Right kidney (tissue), 1 donor: ENCODE measurements at regions not wholly inside any gene's neighbourhood (a gene's known extent, or its start where the extent isn't known, plus 50 kb on each side); places are given as distances from the start of the nearest gene placed in this dataset.
"Not testable (repeated sequence)": the region's sequence is repeated elsewhere in the genome, so short reads cannot be mapped to it uniquely, and the experiment has no call there.

ENCODE experiments used
- DNase-seq: peaks from one replicate; pipeline ENCODE4 v3.0.0-alpha.2; 2016

DNA sequence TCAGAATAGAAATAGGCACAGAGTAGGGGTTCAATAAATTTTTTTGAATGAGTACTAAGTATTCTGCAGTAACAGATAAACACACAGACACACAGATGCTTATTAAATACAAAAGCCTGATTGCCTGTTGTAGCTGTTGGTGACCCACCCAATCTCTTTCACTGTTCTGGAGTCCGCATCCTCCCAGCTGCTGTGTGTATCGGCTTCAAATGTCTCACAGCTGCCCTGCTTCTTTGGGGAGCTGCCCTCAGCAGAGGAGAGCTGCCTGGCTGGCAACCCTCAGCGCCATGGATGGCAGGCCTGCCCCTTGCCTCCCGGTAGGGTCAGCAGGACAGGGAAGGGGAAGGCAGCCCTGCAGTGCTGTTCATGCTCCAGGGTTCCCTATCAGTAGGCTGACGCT lies 50.5 kb upstream of the PRNP start:
- DNase-seq, result no peak

- DNase-seq, result no peak
These were observed 50.9 kb upstream of the PRNP start for GRCh38 chr20:4635342-4635741.

GRCh38 chr20:4633780-4634179 lies 52.5 kb upstream of the PRNP start:
- DNase-seq, result no peak

DNA sequence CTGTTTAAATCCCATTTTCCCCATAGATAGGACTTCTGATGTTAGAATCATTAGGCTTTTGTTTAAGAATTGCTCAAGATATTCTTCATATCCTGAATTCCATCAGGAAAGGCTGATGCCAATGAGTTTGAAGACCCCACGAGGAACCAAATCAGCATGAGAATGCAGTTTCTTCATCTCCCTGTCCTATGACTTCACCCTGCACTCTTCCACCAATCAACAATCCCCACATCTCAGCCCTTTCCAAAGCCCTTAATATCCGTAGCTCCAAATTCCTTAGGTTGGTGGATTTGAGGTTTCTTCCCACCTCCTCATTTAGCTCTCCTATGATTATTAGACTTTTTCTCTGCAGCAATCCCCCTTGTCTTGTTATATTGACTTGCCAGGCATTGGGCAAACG lies 52.9 kb upstream of the PRNP start:
- no peak for DNase-seq

GRCh38 chr20:4632876-4633275 lies 53.4 kb upstream of the PRNP start:
- DNase-seq, result no peak

DNA sequence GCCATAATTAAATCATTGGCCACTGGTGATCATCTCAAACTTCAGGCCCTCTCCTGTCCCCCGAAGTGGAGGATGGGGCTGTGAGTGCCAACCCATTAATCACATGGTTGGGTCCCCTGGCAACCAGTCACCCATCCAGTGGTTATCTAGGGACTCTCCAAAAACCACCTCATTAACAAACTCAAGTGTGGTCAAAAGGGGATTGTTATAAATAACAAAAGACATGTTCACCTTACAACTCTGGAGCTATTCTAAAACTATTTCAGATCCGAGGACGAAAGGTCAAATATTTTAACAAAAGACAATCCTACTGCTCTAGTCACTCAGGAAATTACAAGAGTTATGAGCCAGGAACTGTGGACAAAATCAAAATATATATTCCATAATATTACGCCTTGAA lies 60.0 kb upstream of the PRNP start:
- no peak for DNase-seq

GRCh38 chr20:4625687-4626086 lies 60.6 kb upstream of the PRNP start:
- no peak for DNase-seq

DNA sequence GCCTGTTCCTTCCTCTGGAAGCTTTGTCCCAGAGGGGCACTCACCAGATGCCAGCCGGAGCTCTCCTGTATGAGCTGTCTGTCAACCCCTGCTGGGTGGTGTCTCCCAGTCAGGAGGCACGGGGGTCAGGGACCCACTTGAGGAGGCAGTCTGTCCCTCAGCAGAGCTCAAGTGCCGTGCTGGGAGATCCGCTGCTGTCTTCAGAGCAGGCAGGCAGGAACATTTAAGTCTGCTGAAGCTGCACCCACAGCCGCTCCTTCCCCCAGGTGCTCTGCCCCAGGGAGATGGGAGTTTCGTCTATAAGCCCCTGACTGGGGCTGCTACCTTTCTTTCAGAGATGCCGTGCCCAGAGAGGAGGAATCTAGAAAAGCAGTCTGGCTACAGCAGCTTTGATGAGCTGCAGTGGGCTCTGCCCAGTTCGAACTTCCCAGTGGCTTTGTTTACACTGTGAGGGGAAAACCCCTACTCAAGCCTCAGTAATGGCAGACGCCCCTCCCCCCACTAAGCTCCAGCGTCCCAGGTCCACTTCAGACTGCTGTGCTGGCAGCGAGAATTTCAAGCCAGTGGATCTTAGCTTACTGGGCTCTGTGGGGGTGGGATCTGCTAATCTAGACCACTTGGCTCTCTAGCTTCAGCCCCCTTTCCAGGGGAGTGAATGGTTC lies 61.5 kb upstream of the PRNP start:
- DNase-seq, result not testable (repeated sequence)

GRCh38 chr20:4619144-4619543 lies 67.1 kb upstream of the PRNP start:
- not testable (repeated sequence) for DNase-seq

- DNase-seq, result no peak
These were observed 68.8 kb upstream of the PRNP start for GRCh38 chr20:4617484-4617883.

DNA sequence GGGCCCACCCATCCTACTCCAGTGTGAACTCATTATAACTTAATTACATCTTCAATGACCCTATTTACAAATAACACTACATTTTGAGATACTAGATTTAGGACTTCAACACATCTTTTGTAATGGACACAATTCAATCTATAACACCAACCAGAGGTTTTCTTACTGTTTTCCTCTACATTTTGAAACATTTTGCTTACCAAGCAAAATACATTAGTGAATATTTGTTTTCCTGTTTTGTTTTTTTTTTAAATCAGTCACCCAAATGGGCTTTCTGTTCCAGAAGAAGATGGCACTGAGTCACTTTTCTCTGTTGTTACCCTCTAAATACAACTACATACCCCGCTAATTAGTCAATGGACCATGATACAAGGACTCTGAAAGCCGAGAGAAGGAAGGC lies 69.2 kb upstream of the PRNP start:
- DNase-seq, result no peak

DNA sequence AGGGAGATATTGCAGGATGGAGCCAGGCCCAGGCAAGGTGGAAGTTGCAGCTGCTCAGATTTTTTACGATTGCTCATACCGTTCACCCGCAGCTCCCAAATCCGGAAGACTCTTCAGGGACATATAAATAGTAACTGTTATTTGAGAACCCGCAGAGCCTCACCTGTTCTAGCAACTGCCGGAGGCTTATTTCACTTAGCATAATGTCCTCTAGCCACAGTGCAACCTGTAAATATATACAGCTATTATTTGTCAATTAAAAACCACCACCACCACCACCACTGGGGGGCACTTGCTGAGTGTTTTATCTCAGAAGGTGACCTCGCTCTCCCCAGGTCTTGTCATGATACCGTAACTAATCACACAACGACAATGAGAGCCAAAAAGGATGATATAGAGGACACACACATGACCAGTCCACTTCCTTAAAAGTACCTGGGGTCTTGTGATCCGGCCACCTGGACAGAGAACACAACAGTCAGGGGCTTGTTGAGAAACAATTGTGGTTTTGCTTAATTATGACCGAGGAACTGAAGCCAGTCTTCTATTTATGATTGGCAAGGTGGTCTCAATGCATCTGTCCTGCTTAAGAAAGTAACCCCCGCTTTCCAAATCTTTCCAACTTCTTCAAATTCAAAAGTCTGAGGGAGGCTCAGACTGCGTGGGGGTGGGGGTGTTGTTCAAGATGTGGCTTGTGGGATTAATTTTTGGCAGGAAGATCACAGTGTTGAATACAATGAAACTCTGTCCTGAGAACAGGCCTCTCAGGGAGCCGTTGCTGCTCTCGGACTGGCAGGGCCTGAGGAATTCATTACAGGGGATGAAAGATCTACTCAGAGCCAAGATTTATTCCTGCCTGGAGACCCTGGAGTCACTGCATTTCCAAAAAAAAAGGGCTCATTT lies 72.3 kb upstream of the PRNP start:
- no peak for DNase-seq

- no peak for DNase-seq
These were observed 73.1 kb upstream of the PRNP start for GRCh38 chr20:4613184-4613583.

GRCh38 chr20:4610871-4611270 lies 75.4 kb upstream of the PRNP start:
- no peak for DNase-seq

- DNase-seq, result no peak
These were observed 76.7 kb upstream of the PRNP start for GRCh38 chr20:4609511-4609910.

- no peak for DNase-seq
These were observed 77.4 kb upstream of the PRNP start for GRCh38 chr20:4608861-4609260.

- no peak for DNase-seq
These were observed 79.0 kb upstream of the PRNP start for GRCh38 chr20:4607287-4607713.

DNA sequence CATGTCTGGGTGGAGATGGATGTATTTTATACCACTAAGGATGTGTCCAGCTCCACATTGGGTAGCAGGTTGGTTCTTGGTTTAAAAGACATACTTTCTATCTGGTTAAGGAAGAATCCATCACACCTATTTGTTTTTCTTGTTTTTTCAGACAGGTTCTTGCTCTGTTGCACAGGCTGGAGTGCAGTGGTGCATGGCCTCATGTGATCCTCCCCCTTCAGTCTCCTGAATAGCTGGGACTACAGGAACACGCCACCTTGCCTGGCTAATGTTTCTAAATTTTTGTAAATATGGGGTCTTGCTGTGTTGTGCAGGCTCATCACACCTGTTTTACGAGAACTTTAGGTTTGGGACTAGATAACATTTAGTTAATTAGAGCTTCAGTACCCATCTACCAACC lies 80.2 kb upstream of the PRNP start:
- DNase-seq, result no peak

GRCh38 chr20:4605166-4605565 lies 81.1 kb upstream of the PRNP start:
- no peak for DNase-seq

- no peak for DNase-seq
These were observed 81.7 kb upstream of the PRNP start for GRCh38 chr20:4604580-4604979.

GRCh38 chr20:4603724-4604123 lies 82.5 kb upstream of the PRNP start:
- DNase-seq, result no peak

DNA sequence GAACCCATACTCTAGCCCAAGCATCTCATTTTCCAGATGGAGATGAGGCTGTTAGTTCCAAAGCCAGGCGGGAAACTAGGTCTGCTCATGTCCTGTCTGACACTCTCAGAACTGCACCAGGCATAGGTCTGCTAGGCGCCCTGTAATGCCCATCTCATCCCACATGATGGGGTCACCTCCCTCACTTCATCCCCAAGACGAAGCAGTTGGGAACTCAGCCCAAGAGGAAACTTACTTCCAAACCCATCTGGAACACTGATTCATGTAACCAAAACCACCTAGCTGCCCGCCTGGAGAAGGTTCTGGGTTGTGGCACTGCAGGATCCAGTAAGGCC lies 84.0 kb upstream of the PRNP start:
- DNase-seq, result no peak

- no peak for DNase-seq
These were observed 84.5 kb upstream of the PRNP start for GRCh38 chr20:4601630-4602296.
